ENCODE measurements at regions not wholly inside any gene's neighbourhood (a gene's known extent, or its start where the extent isn't known, plus 50 kb on each side); places are given as distances from the start of the nearest gene placed in this dataset.

Small RNA genes in the stretch of these regions (small RNA-seq; reads per million reads assigned to genes)
- gene AL133271.1 (ENCODE audit: insufficient read depth in 2 of 3, insufficient read length in 3 of 3, low read depth in 2 of 3, low replicate concordance in 1 of 3) (0 reads per million in 3 experiments), gene RF00019 (ENCODE audit: insufficient read depth in 2 of 3, insufficient read length in 3 of 3, low read depth in 2 of 3, low replicate concordance in 1 of 3) (0 reads per million in 3 experiments)

Measured in HepG2 (cell line).